ENCODE measurements at regions not wholly inside any gene's neighbourhood (a gene's known extent, or its start where the extent isn't known, plus 50 kb on each side); places are given as distances from the start of the nearest gene placed in this dataset.
"Not testable (repeated sequence)": the region's sequence is repeated elsewhere in the genome, so short reads cannot be mapped to it uniquely, and the experiment has no call there.

DNA sequence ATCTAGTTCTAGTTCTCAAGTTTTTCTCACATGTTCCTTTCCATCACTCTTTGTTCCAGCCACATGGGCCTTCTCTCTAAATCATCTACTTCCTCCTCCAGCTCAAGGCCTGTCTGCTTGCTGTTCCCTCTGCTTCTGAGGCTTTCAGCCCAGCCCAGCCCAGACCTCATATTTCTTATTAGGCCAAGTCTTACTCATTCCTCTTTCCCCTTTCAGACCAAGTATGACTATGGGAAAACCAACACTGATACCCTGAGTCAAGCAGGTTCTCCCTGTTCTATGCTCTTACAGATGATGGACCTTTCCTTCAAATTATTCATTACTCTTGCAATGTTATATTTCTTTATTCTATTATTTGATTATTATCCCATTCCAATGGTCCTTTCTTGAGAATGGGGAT, 80.3 kb upstream of the SEM1 start:
- Histone ChIP-seq H3K9me3 (ENCODE audit: control insufficient read depth, low read length) (no peaks in the 10 kb centered on the region), H3K4me3 (ENCODE audit: low read length) (no peak overlapping the region), H3K27me3 (replicated peaks; ENCODE audit: control insufficient read depth, insufficient read depth, low read length) (no peaks in the 10 kb centered on the region), H3K36me3 (ENCODE audit: control insufficient read depth, insufficient read depth, low read length, severe bottlenecking) (no peaks in the 10 kb centered on the region), H3K9ac (ENCODE audit: low read length) (no peak overlapping the region), H3K4me1 (ENCODE audit: control insufficient read depth, insufficient read depth, low read length) (no peaks in the 10 kb centered on the region)
- DNase-seq (ENCODE audit: low read depth): no peak

DNA sequence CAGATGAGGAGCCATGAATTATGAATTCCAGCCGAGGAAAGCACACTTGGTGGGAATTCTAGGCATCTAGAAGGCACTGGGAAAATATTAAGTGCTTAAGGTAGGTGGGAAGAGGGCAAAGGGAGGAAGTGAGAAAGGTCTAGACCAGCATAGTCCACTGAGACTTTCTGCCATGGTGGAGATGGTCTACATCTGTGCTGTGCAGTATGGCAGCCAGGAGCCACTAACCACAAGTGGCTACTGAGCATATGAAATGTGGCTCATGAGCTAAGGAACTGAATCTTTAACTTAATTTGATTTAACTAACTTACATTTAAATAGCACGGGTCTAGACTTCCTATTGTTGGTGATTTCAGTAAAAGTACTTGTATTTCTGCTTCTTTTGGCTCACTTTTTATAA, 82.5 kb upstream of the SEM1 start:
- Histone ChIP-seq H3K27me3 (replicated peaks; ENCODE audit: control insufficient read depth, insufficient read depth, low read length) (no peaks in the 10 kb centered on the region), H3K9ac (ENCODE audit: low read length) (no peak overlapping the region), H3K4me3 (ENCODE audit: low read length) (no peak overlapping the region), H3K9me3 (ENCODE audit: control insufficient read depth, low read length) (no peaks in the 10 kb centered on the region), H3K36me3 (ENCODE audit: control insufficient read depth, insufficient read depth, low read length, severe bottlenecking) (no peaks in the 10 kb centered on the region), H3K4me1 (ENCODE audit: control insufficient read depth, insufficient read depth, low read length) (no peaks in the 10 kb centered on the region)
- no peak for DNase-seq (ENCODE audit: low read depth)

DNA sequence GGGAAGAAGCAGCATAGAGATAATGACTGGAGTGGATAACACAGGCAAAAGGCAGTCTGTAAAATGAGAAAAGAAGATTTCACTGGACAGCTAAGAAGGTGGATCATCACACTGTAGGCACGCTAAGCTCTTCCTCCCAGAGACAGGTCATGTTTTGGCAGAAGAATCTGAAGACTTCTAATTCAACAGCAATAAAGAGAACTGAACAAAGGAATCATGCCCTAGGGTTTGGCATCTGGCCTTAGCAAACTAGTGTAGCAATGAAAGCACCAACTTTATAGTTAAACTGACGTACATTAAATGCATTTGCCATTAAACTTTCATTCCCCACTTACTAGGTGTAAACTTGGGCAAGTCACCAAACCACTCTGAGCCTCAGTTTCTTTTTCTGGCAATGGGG, 84.4 kb upstream of the SEM1 start:
- no peaks in the 10 kb centered on the region for H3K27me3 ChIP-seq (replicated peaks; ENCODE audit: control insufficient read depth, insufficient read depth, low read length)
- H3K9me3 ChIP-seq (ENCODE audit: control insufficient read depth, low read length): no peaks in the 10 kb centered on the region

DNA sequence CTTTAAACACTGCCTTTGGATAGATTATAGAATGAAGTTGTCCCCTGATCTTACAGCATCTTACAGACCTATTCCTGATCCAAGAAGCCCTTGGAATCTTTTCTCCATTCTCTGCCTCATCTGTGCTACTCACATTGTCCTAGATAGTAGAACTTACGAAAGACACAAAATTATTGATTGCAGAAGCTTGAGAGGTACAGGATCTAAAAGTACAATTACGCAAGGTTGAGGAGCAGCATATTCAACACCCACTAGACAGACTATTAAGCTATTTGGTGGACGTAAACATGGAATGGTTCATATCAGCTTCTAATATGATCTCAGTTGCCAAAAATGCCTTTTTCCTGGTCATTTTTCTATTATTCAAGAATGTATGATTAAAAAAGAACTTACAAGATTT, 90.5 kb upstream of the SEM1 start:
- Histone ChIP-seq H3K36me3 (ENCODE audit: control insufficient read depth, insufficient read depth, low read length, severe bottlenecking) (no peaks in the 10 kb centered on the region), H3K4me1 (ENCODE audit: control insufficient read depth, insufficient read depth, low read length) (no peaks in the 10 kb centered on the region), H3K9ac (ENCODE audit: low read length) (no peak overlapping the region), H3K4me3 (ENCODE audit: low read length) (no peak overlapping the region), H3K9me3 (ENCODE audit: control insufficient read depth, low read length) (no peaks in the 10 kb centered on the region), H3K27me3 (replicated peaks; ENCODE audit: control insufficient read depth, insufficient read depth, low read length) (peaks cover 4% of the 10 kb centered on the region)
- DNase-seq (ENCODE audit: low read depth): no peak

More for the DNA sequence above, 84.4 kb upstream of the SEM1 start:
- H3K36me3 ChIP-seq (ENCODE audit: control insufficient read depth, insufficient read depth, low read length, severe bottlenecking): no peaks in the 10 kb centered on the region
- DNase-seq (ENCODE audit: low read depth): no peak
- H3K4me3 ChIP-seq (ENCODE audit: low read length): no peak overlapping the region
- no peaks in the 10 kb centered on the region for H3K4me1 ChIP-seq (ENCODE audit: control insufficient read depth, insufficient read depth, low read length)
- no peak overlapping the region for H3K9ac ChIP-seq (ENCODE audit: low read length)

DNA sequence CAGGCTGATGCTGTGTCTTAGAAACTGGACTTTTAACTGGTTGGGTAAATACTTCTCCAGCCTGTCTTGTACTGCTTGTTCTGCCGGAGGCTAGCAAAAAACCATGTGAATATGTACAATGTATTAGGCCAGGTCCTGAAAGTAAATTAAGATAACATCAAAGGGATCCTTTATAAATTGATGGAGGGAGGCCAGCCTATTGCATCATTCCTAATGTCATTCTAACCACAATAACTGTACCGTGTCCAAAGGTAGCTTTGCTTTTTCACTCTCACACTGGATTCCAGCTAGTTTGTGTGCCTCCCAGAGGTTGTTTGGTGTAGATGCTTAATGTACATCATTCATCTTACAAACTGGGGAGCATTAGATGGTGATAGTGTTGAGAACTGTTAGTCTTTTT, 91.2 kb upstream of the SEM1 start:
- Histone ChIP-seq H3K9ac (ENCODE audit: low read length) (no peak overlapping the region), H3K27me3 (replicated peaks; ENCODE audit: control insufficient read depth, insufficient read depth, low read length) (peaks cover 4% of the 10 kb centered on the region), H3K4me1 (ENCODE audit: control insufficient read depth, insufficient read depth, low read length) (no peaks in the 10 kb centered on the region), H3K36me3 (ENCODE audit: control insufficient read depth, insufficient read depth, low read length, severe bottlenecking) (no peaks in the 10 kb centered on the region), H3K9me3 (ENCODE audit: control insufficient read depth, low read length) (no peaks in the 10 kb centered on the region), H3K4me3 (ENCODE audit: low read length) (no peak overlapping the region)
- DNase-seq (ENCODE audit: low read depth): no peak

DNA sequence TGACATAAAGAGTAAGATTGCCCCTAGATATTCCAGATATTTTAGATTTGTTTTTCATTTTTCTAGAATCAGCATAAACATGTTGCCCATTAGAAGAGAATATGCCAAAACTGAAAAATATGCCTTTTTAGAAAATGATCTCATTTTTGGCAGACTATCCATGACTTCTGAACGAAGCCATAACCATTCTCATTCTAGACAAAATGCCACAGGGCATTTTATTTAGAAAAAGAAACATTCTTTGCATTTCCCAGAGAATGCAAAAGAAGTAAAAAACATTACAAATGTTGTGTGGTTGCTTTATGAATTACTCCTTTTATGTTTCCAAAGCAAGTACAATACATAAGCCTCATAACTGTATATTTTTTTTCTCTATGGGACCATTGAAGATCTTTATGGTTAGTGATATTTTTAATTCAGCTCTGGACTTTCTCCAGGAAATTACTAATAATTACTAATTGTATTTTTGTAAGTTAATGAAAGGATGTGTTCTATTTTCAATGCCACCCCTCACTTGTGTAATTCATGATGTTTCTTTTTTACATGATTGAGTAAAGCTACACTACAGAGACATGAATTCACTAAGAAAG, 109.6 kb upstream of the SEM1 start:
- Histone ChIP-seq H3K9ac (ENCODE audit: low read length) (no peak overlapping the region), H3K4me1 (ENCODE audit: control insufficient read depth, insufficient read depth, low read length) (no peaks in the 10 kb centered on the region), H3K9me3 (ENCODE audit: control insufficient read depth, low read length) (no peaks in the 10 kb centered on the region), H3K36me3 (ENCODE audit: control insufficient read depth, insufficient read depth, low read length, severe bottlenecking) (no peaks in the 10 kb centered on the region), H3K27me3 (replicated peaks; ENCODE audit: control insufficient read depth, insufficient read depth, low read length) (peaks cover 7% of the 10 kb centered on the region), H3K4me3 (ENCODE audit: low read length) (no peak overlapping the region)
- peak; percentile 65 for DNase-seq (ENCODE audit: low read depth)

DNA sequence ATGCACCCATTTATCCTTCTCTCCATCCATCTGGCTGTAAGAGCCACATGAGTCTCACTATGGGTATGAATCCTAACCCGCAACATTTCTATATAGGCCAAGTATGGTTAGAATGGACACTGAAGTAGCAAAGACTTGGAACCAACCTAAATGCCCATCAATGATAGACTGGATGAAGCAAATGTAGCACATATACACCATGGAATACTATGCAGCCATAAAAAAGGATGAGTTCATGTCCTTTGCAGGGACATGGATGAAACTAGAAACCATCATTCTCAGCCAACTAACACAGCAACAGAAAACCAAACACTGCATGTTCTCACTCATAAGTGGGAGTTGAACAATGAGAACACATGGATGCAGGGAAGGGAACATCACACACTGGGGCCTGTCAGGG, 111.5 kb upstream of the SEM1 start:
- DNase-seq (ENCODE audit: low read depth); H3K27me3 ChIP-seq (replicated peaks; ENCODE audit: control insufficient read depth, insufficient read depth, low read length); H3K9ac ChIP-seq (ENCODE audit: low read length); H3K4me1 ChIP-seq (ENCODE audit: control insufficient read depth, insufficient read depth, low read length); H3K36me3 ChIP-seq (ENCODE audit: control insufficient read depth, insufficient read depth, low read length, severe bottlenecking); H3K4me3 ChIP-seq (ENCODE audit: low read length); H3K9me3 ChIP-seq (ENCODE audit: control insufficient read depth, low read length): not testable (repeated sequence)

DNA sequence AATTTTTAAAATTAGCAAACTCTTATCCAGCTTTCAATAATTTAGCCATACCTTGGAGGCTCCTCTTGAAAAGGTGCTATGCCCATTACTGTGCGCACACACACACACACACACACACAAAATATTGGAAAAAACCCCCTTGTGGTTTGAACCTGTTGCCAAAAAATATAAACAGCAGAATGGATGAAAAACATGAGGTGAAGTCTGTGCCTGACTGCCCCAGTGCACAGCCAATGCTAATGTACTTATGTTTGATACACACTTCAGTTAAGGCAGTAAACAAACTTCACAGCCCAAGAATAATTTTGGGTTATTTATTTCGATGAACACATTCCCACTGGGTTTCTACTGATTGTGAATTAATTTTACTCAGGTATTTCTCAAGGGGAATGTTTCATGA, 113.2 kb upstream of the SEM1 start:
- H3K9ac ChIP-seq (ENCODE audit: low read length): no peak overlapping the region
- H3K9me3 ChIP-seq (ENCODE audit: control insufficient read depth, low read length): no peaks in the 10 kb centered on the region
- DNase-seq (ENCODE audit: low read depth): no peak
- no peaks in the 10 kb centered on the region for H3K27me3 ChIP-seq (replicated peaks; ENCODE audit: control insufficient read depth, insufficient read depth, low read length)
- H3K4me1 ChIP-seq (ENCODE audit: control insufficient read depth, insufficient read depth, low read length): no peaks in the 10 kb centered on the region
- H3K36me3 ChIP-seq (ENCODE audit: control insufficient read depth, insufficient read depth, low read length, severe bottlenecking): no peaks in the 10 kb centered on the region
- no peak overlapping the region for H3K4me3 ChIP-seq (ENCODE audit: low read length)

DNA sequence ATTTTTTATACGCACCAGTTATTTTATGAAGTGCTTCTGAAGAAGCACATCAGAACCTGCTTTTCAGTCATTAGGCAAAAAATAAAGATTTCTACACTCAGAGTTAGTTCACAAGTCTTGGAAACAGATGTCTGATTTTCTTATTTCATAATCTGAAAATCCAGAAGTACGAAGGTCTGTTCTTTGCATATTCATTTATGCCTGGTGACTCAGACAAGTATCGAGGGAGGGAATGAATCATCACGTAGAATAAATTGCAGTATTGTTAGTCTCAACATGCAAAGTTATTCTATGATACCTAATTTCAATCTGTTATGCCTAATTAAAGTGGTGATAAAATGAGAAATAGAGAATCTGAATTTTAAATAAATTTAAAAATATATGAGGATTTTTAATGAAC, 113.6 kb upstream of the SEM1 start:
- no peaks in the 10 kb centered on the region for H3K9me3 ChIP-seq (ENCODE audit: control insufficient read depth, low read length)
- H3K4me1 ChIP-seq (ENCODE audit: control insufficient read depth, insufficient read depth, low read length): no peaks in the 10 kb centered on the region
- H3K36me3 ChIP-seq (ENCODE audit: control insufficient read depth, insufficient read depth, low read length, severe bottlenecking): no peaks in the 10 kb centered on the region
- DNase-seq (ENCODE audit: low read depth): peak; percentile 84
- H3K27me3 ChIP-seq (replicated peaks; ENCODE audit: control insufficient read depth, insufficient read depth, low read length): no peaks in the 10 kb centered on the region
- no peak overlapping the region for H3K4me3 ChIP-seq (ENCODE audit: low read length)
- no peak overlapping the region for H3K9ac ChIP-seq (ENCODE audit: low read length)

DNA sequence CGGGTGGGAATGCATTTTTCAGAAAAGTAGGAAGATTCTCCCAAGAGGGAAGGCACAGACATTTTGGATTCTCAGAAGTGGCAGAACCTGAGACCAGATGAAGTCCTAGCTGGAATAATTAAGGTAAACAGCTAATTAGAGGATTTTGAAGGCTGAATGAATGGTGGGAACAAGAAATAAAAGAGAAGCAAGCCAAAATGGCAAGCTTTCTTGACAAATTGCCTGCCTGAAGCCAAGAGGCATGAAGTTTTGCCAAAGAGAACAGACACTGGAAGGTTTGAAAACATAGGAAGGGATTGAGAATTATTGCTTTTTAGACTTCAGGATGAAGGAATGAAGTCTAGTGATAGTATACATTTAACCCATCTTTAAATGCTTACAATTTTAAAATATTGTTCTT, 115.0 kb upstream of the SEM1 start:
- no peak overlapping the region for H3K9ac ChIP-seq (ENCODE audit: low read length)
- H3K4me1 ChIP-seq (ENCODE audit: control insufficient read depth, insufficient read depth, low read length): no peaks in the 10 kb centered on the region
- no peaks in the 10 kb centered on the region for H3K27me3 ChIP-seq (replicated peaks; ENCODE audit: control insufficient read depth, insufficient read depth, low read length)
- no peak overlapping the region for H3K4me3 ChIP-seq (ENCODE audit: low read length)
- no peaks in the 10 kb centered on the region for H3K9me3 ChIP-seq (ENCODE audit: control insufficient read depth, low read length)
- DNase-seq (ENCODE audit: low read depth): no peak
- no peaks in the 10 kb centered on the region for H3K36me3 ChIP-seq (ENCODE audit: control insufficient read depth, insufficient read depth, low read length, severe bottlenecking)

DNA sequence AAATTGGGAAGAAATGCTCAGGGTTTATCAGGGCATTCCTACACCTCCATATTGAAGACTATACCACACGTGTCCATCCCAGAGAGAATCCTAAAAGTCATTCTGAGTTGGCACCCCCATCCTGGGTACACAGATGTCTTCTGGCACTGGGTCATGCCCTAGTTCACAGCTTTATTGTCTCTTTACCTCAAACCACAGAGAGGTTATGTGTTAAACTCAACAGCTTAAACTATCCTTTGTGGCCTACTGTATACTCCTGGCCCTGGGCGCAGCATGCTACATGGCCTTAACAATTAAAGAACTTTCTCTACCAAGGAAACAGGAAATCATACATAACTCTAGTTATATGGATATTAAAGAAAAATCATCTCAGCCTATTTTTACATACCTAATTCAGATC, 115.6 kb upstream of the SEM1 start:
- Histone ChIP-seq H3K4me1 (ENCODE audit: control insufficient read depth, insufficient read depth, low read length) (no peaks in the 10 kb centered on the region), H3K9me3 (ENCODE audit: control insufficient read depth, low read length) (no peaks in the 10 kb centered on the region), H3K4me3 (ENCODE audit: low read length) (no peak overlapping the region), H3K9ac (ENCODE audit: low read length) (no peak overlapping the region), H3K36me3 (ENCODE audit: control insufficient read depth, insufficient read depth, low read length, severe bottlenecking) (no peaks in the 10 kb centered on the region), H3K27me3 (replicated peaks; ENCODE audit: control insufficient read depth, insufficient read depth, low read length) (no peaks in the 10 kb centered on the region)
- no peak for DNase-seq (ENCODE audit: low read depth)

DNA sequence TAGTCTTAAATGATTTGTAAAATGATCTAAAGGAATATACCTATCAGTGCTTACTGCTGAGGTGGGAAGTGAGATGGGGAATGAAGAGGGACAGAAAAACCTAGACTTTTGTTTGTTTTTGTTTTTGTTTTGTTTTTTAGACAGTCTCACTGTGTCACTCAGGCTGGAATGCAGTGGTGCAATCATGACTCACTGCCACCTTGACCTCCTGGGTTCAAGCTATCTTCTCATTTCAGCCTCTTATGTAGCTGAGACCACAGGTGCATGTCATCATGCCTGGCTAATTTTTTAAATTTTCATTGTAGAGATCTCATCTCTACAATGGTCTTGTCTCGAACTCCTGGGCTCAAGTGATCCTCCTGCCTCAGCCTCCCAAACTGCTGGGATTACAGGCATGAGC, 116.4 kb upstream of the SEM1 start:
- H3K36me3 ChIP-seq (ENCODE audit: control insufficient read depth, insufficient read depth, low read length, severe bottlenecking): no peaks in the 10 kb centered on the region
- DNase-seq (ENCODE audit: low read depth): no peak
- no peak overlapping the region for H3K4me3 ChIP-seq (ENCODE audit: low read length)
- no peaks in the 10 kb centered on the region for H3K4me1 ChIP-seq (ENCODE audit: control insufficient read depth, insufficient read depth, low read length)
- no peak overlapping the region for H3K9ac ChIP-seq (ENCODE audit: low read length)
- H3K27me3 ChIP-seq (replicated peaks; ENCODE audit: control insufficient read depth, insufficient read depth, low read length): no peaks in the 10 kb centered on the region
- no peaks in the 10 kb centered on the region for H3K9me3 ChIP-seq (ENCODE audit: control insufficient read depth, low read length)
